ENCODE measurements at regions not wholly inside any gene's neighbourhood (a gene's known extent, or its start where the extent isn't known, plus 50 kb on each side); places are given as distances from the start of the nearest gene placed in this dataset.

GRCh38 chr2:45166229-45166890, 157.1 kb upstream of the SIX2 start:
- Histone ChIP-seq H3K9ac (ENCODE audit: low read depth, low read length, poor library complexity) (no peak overlapping the region), H2AFZ (ENCODE audit: low read length) (no peak overlapping the region), H3K4ac (ENCODE audit: low read length) (no peak overlapping the region), H3K27ac (replicated peaks; ENCODE audit: low read length) (no peak overlapping the region), H3K36me3 (replicated peaks in 1 of 2; ENCODE audit: control insufficient read depth in 2 of 2, insufficient read depth in 2 of 2, low read length in 2 of 2) (no peaks in the 10 kb centered on the region), H4K91ac (ENCODE audit: low read depth, low read length, poor library complexity) (no peak overlapping the region), H3K27me3 (ENCODE audit: control insufficient read depth in 3 of 3, insufficient read depth in 3 of 3, low read depth in 1 of 3, low read length in 3 of 3) (peaks cover 21 to 91% (median 64%) of the 10 kb centered on the region in 3 experiments), H2BK120ac (ENCODE audit: low read depth, low read length) (no peak overlapping the region), H4K8ac (ENCODE audit: low read depth, low read length) (no peak overlapping the region), H3K4me3 (ENCODE audit: low read length in 2 of 2) (no peak overlapping the region), H3K18ac (ENCODE audit: low read length) (no peak overlapping the region), H2BK15ac (ENCODE audit: low read length) (no peak overlapping the region), H3K9me3 (replicated peaks in 1 of 2; ENCODE audit: control insufficient read depth in 2 of 2, insufficient read depth in 1 of 2, low read depth in 1 of 2, low read length in 2 of 2) (no peaks in the 10 kb centered on the region), H3K4me1 (ENCODE audit: control insufficient read depth in 2 of 2, insufficient read depth in 1 of 2, low read depth in 1 of 2, low read length in 2 of 2) (peaks cover 3 to 10% of the 10 kb centered on the region in 2 donors), H3K14ac (ENCODE audit: low read length) (no peak overlapping the region), H3K79me1 (ENCODE audit: low read depth, low read length) (no peaks in the 10 kb centered on the region), H2AK5ac (ENCODE audit: low read depth, low read length) (no peak overlapping the region), H2BK5ac (ENCODE audit: low read length) (no peak overlapping the region), H2BK12ac (ENCODE audit: low read length) (no peak overlapping the region), H3K4me2 (ENCODE audit: insufficient read depth, low read length, poor library complexity, severe bottlenecking) (no peak overlapping the region), H3K23ac (ENCODE audit: low read depth, low read length, poor library complexity) (no peak overlapping the region)
- no CpG with 5 or more reads among the region's 4 CpGs for WGBS, 2 donors (ENCODE audit: extremely low coverage in 2 of 2, insufficient read length in 2 of 2, insufficient replicate concordance in 1 of 2)
- peak; percentile 42 for DNase-seq (ENCODE audit: low spot score)

- H4K8ac ChIP-seq (ENCODE audit: low read depth, low read length), result no peak overlapping the region
- no peak overlapping the region for H2AK5ac ChIP-seq (ENCODE audit: low read depth, low read length)
- no peaks in the 10 kb centered on the region for H3K79me1 ChIP-seq (ENCODE audit: low read depth, low read length)
- no peak overlapping the region for H2BK5ac ChIP-seq (ENCODE audit: low read length)
- H3K23ac ChIP-seq (ENCODE audit: low read depth, low read length, poor library complexity), result no peak overlapping the region
- H2BK120ac ChIP-seq (ENCODE audit: low read depth, low read length), result no peak overlapping the region
- H3K4me2 ChIP-seq (ENCODE audit: insufficient read depth, low read length, poor library complexity, severe bottlenecking), result no peak overlapping the region
- H3K9ac ChIP-seq (ENCODE audit: low read depth, low read length, poor library complexity), result no peak overlapping the region
- no peak overlapping the region for H3K14ac ChIP-seq (ENCODE audit: low read length)
- no peaks in the 10 kb centered on the region for H3K36me3 ChIP-seq (replicated peaks in 1 of 2; ENCODE audit: control insufficient read depth in 2 of 2, insufficient read depth in 2 of 2, low read length in 2 of 2)
- no peaks in the 10 kb centered on the region for H3K9me3 ChIP-seq (replicated peaks in 1 of 2; ENCODE audit: control insufficient read depth in 2 of 2, insufficient read depth in 1 of 2, low read depth in 1 of 2, low read length in 2 of 2)
- no CpG with 5 or more reads among the region's 1 CpG for WGBS, 2 donors (ENCODE audit: extremely low coverage in 2 of 2, insufficient read length in 2 of 2, insufficient replicate concordance in 1 of 2)
- H4K91ac ChIP-seq (ENCODE audit: low read depth, low read length, poor library complexity), result no peak overlapping the region
- no peak for DNase-seq (ENCODE audit: low spot score)
- no peak overlapping the region for H3K27ac ChIP-seq (replicated peaks; ENCODE audit: low read length)
- H2BK15ac ChIP-seq (ENCODE audit: low read length), result no peak overlapping the region
- no peak overlapping the region for H3K4me3 ChIP-seq (ENCODE audit: low read length in 2 of 2)
- no peak overlapping the region for H3K4ac ChIP-seq (ENCODE audit: low read length)
- peaks cover 0 to 55% (median 27%) of the 10 kb centered on the region in 3 experiments for H3K27me3 ChIP-seq (ENCODE audit: control insufficient read depth in 3 of 3, insufficient read depth in 3 of 3, low read depth in 1 of 3, low read length in 3 of 3)
- H3K18ac ChIP-seq (ENCODE audit: low read length), result no peak overlapping the region
- no peak overlapping the region for H2AFZ ChIP-seq (ENCODE audit: low read length)
- no peak overlapping the region for H2BK12ac ChIP-seq (ENCODE audit: low read length)
- H3K4me1 ChIP-seq (ENCODE audit: control insufficient read depth in 2 of 2, insufficient read depth in 1 of 2, low read depth in 1 of 2, low read length in 2 of 2), result peaks cover 3 to 7% of the 10 kb centered on the region in 2 donors
These were observed 153.5 kb upstream of the SIX2 start for GRCh38 chr2:45162711-45163110.

GRCh38 chr2:45156605-45157004, 147.4 kb upstream of the SIX2 start:
- no peak overlapping the region for H2AFZ ChIP-seq (ENCODE audit: low read length)
- no peak overlapping the region for H2BK5ac ChIP-seq (ENCODE audit: low read length)
- peaks cover 0 to 8% (median 2%) of the 10 kb centered on the region in 3 experiments for H3K27me3 ChIP-seq (ENCODE audit: control insufficient read depth in 3 of 3, insufficient read depth in 3 of 3, low read depth in 1 of 3, low read length in 3 of 3)
- no peak overlapping the region for H3K18ac ChIP-seq (ENCODE audit: low read length)
- no peak overlapping the region for H2AK5ac ChIP-seq (ENCODE audit: low read depth, low read length)
- no peak overlapping the region for H3K4ac ChIP-seq (ENCODE audit: low read length)
- no peak overlapping the region for H3K4me3 ChIP-seq (ENCODE audit: low read length in 2 of 2)
- no peak overlapping the region for H4K91ac ChIP-seq (ENCODE audit: low read depth, low read length, poor library complexity)
- H2BK15ac ChIP-seq (ENCODE audit: low read length), result no peak overlapping the region
- H3K23ac ChIP-seq (ENCODE audit: low read depth, low read length, poor library complexity), result no peak overlapping the region
- H3K9me3 ChIP-seq (replicated peaks in 1 of 2; ENCODE audit: control insufficient read depth in 2 of 2, insufficient read depth in 1 of 2, low read depth in 1 of 2, low read length in 2 of 2), result no peaks in the 10 kb centered on the region
- no CpG with 5 or more reads among the region's 4 CpGs for WGBS, 2 donors (ENCODE audit: extremely low coverage in 2 of 2, insufficient read length in 2 of 2, insufficient replicate concordance in 1 of 2)
- no peak overlapping the region for H4K8ac ChIP-seq (ENCODE audit: low read depth, low read length)
- no peaks in the 10 kb centered on the region for H3K36me3 ChIP-seq (replicated peaks in 1 of 2; ENCODE audit: control insufficient read depth in 2 of 2, insufficient read depth in 2 of 2, low read length in 2 of 2)
- H3K79me1 ChIP-seq (ENCODE audit: low read depth, low read length), result no peaks in the 10 kb centered on the region
- H3K4me1 ChIP-seq (ENCODE audit: control insufficient read depth in 2 of 2, insufficient read depth in 1 of 2, low read depth in 1 of 2, low read length in 2 of 2), result no peaks in the 10 kb centered on the region
- H3K27ac ChIP-seq (replicated peaks; ENCODE audit: low read length), result no peak overlapping the region
- no peak overlapping the region for H2BK120ac ChIP-seq (ENCODE audit: low read depth, low read length)
- no peak overlapping the region for H3K4me2 ChIP-seq (ENCODE audit: insufficient read depth, low read length, poor library complexity, severe bottlenecking)
- no peak overlapping the region for H3K14ac ChIP-seq (ENCODE audit: low read length)
- no peak overlapping the region for H3K9ac ChIP-seq (ENCODE audit: low read depth, low read length, poor library complexity)
- H2BK12ac ChIP-seq (ENCODE audit: low read length), result no peak overlapping the region
- DNase-seq (ENCODE audit: low spot score), result no peak

- no CpG with 5 or more reads among the region's 4 CpGs for WGBS, 2 donors (ENCODE audit: extremely low coverage in 2 of 2, insufficient read length in 2 of 2, insufficient replicate concordance in 1 of 2)
- H3K27me3 ChIP-seq (ENCODE audit: control insufficient read depth in 3 of 3, insufficient read depth in 3 of 3, low read depth in 1 of 3, low read length in 3 of 3), result peaks cover 0 to 8% (median 2%) of the 10 kb centered on the region in 3 experiments
- no peak overlapping the region for H3K23ac ChIP-seq (ENCODE audit: low read depth, low read length, poor library complexity)
- H3K36me3 ChIP-seq (replicated peaks in 1 of 2; ENCODE audit: control insufficient read depth in 2 of 2, insufficient read depth in 2 of 2, low read length in 2 of 2), result no peaks in the 10 kb centered on the region
- H3K79me1 ChIP-seq (ENCODE audit: low read depth, low read length), result no peaks in the 10 kb centered on the region
- no peak overlapping the region for H3K14ac ChIP-seq (ENCODE audit: low read length)
- H3K4me3 ChIP-seq (ENCODE audit: low read length in 2 of 2), result no peak overlapping the region
- H2BK15ac ChIP-seq (ENCODE audit: low read length), result no peak overlapping the region
- peaks cover 0 to 3% of the 10 kb centered on the region in 2 donors for H3K9me3 ChIP-seq (replicated peaks in 1 of 2; ENCODE audit: control insufficient read depth in 2 of 2, insufficient read depth in 1 of 2, low read depth in 1 of 2, low read length in 2 of 2)
- no peak overlapping the region for H3K18ac ChIP-seq (ENCODE audit: low read length)
- no peak overlapping the region for H2BK12ac ChIP-seq (ENCODE audit: low read length)
- no peaks in the 10 kb centered on the region for H3K4me1 ChIP-seq (ENCODE audit: control insufficient read depth in 2 of 2, insufficient read depth in 1 of 2, low read depth in 1 of 2, low read length in 2 of 2)
- H3K27ac ChIP-seq (replicated peaks; ENCODE audit: low read length), result no peak overlapping the region
- H2BK120ac ChIP-seq (ENCODE audit: low read depth, low read length), result no peak overlapping the region
- H2AK5ac ChIP-seq (ENCODE audit: low read depth, low read length), result no peak overlapping the region
- no peak overlapping the region for H4K91ac ChIP-seq (ENCODE audit: low read depth, low read length, poor library complexity)
- H3K4me2 ChIP-seq (ENCODE audit: insufficient read depth, low read length, poor library complexity, severe bottlenecking), result no peak overlapping the region
- no peak overlapping the region for H3K4ac ChIP-seq (ENCODE audit: low read length)
- no peak overlapping the region for H2AFZ ChIP-seq (ENCODE audit: low read length)
- no peak overlapping the region for H2BK5ac ChIP-seq (ENCODE audit: low read length)
- no peak for DNase-seq (ENCODE audit: low spot score)
- H3K9ac ChIP-seq (ENCODE audit: low read depth, low read length, poor library complexity), result no peak overlapping the region
- no peak overlapping the region for H4K8ac ChIP-seq (ENCODE audit: low read depth, low read length)
These were observed 145.4 kb upstream of the SIX2 start for GRCh38 chr2:45154606-45155155.
